ENCODE measurements at regions not wholly inside any gene's neighbourhood (a gene's known extent, or its start where the extent isn't known, plus 50 kb on each side); places are given as distances from the start of the nearest gene placed in this dataset.
"Not testable (repeated sequence)": the region's sequence is repeated elsewhere in the genome, so short reads cannot be mapped to it uniquely, and the experiment has no call there.

GRCh38 chr3:10645800-10646199, 140.4 kb upstream of the ATP2B2 start:
- Histone ChIP-seq H3K27ac (ENCODE audit: low read length) (no peak overlapping the region), H3K27me3 (ENCODE audit: low read depth, low read length) (peaks cover 33% of the 10 kb centered on the region)

GRCh38 chr3:10646531-10647335, 141.3 kb upstream of the ATP2B2 start:
- no peak overlapping the region for H3K9ac ChIP-seq (ENCODE audit: low read length)
- H3K4me2 ChIP-seq (ENCODE audit: low read length) = no peak overlapping the region
- H3K9me3 ChIP-seq (ENCODE audit: insufficient read depth, low read length) = no peaks in the 10 kb centered on the region
- H3K4me3 ChIP-seq (ENCODE audit: low read length) = no peak overlapping the region
- no peaks in the 10 kb centered on the region for H3K36me3 ChIP-seq (replicated peaks; ENCODE audit: low read depth, low read length)
- H3K4me1 ChIP-seq (ENCODE audit: low read length) = no peaks in the 10 kb centered on the region
- no peaks in the 10 kb centered on the region for H4K20me1 ChIP-seq (ENCODE audit: insufficient read depth, low read length)
- no peak overlapping the region for H2AFZ ChIP-seq (ENCODE audit: low read depth, low read length)
- TF ChIP-seq EZH2phosphoT487 (IDR thresholded peaks at IDR 0.05; ENCODE audit: low read depth) = no peak
- no peak for TF ChIP-seq CTCF (IDR thresholded peaks at IDR 0.05; ENCODE audit: low read depth, low read length)
- H3K27me3 ChIP-seq (ENCODE audit: low read depth, low read length) = peaks cover 33% of the 10 kb centered on the region
- no peaks in the 10 kb centered on the region for H3K79me2 ChIP-seq (ENCODE audit: low read length)
- H3K27ac ChIP-seq (ENCODE audit: low read length) = no peak overlapping the region

More at GRCh38 chr3:10645800-10646199, 140.4 kb upstream of the ATP2B2 start:
- no peaks in the 10 kb centered on the region for H3K36me3 ChIP-seq (replicated peaks; ENCODE audit: low read depth, low read length)
- no peak for TF ChIP-seq CTCF (IDR thresholded peaks at IDR 0.05; ENCODE audit: low read depth, low read length)
- no peak for TF ChIP-seq EZH2phosphoT487 (IDR thresholded peaks at IDR 0.05; ENCODE audit: low read depth)
- no peaks in the 10 kb centered on the region for H4K20me1 ChIP-seq (ENCODE audit: insufficient read depth, low read length)
- no peaks in the 10 kb centered on the region for H3K9me3 ChIP-seq (ENCODE audit: insufficient read depth, low read length)
- no peaks in the 10 kb centered on the region for H3K79me2 ChIP-seq (ENCODE audit: low read length)
- H3K9ac ChIP-seq (ENCODE audit: low read length) = no peak overlapping the region
- H3K4me3 ChIP-seq (ENCODE audit: low read length) = no peak overlapping the region
- no peak overlapping the region for H2AFZ ChIP-seq (ENCODE audit: low read depth, low read length)
- no peak overlapping the region for H3K4me2 ChIP-seq (ENCODE audit: low read length)
- no peaks in the 10 kb centered on the region for H3K4me1 ChIP-seq (ENCODE audit: low read length)

GRCh38 chr3:10647376-10647775, 142.0 kb upstream of the ATP2B2 start:
- no peak overlapping the region for H3K4me3 ChIP-seq (ENCODE audit: low read length)
- peaks cover 33% of the 10 kb centered on the region for H3K27me3 ChIP-seq (ENCODE audit: low read depth, low read length)
- no peak for TF ChIP-seq EZH2phosphoT487 (IDR thresholded peaks at IDR 0.05; ENCODE audit: low read depth)

GRCh38 chr3:10648181-10648580, 142.8 kb upstream of the ATP2B2 start:
- H2AFZ ChIP-seq (ENCODE audit: low read depth, low read length) = no peak overlapping the region
- no peak overlapping the region for H3K9ac ChIP-seq (ENCODE audit: low read length)
- no peak for TF ChIP-seq EZH2phosphoT487 (IDR thresholded peaks at IDR 0.05; ENCODE audit: low read depth)
- TF ChIP-seq CTCF (IDR thresholded peaks at IDR 0.05; ENCODE audit: low read depth, low read length) = no peak
- no peaks in the 10 kb centered on the region for H4K20me1 ChIP-seq (ENCODE audit: insufficient read depth, low read length)
- peaks cover 32% of the 10 kb centered on the region for H3K27me3 ChIP-seq (ENCODE audit: low read depth, low read length)
- no peak overlapping the region for H3K4me3 ChIP-seq (ENCODE audit: low read length)
- H3K27ac ChIP-seq (ENCODE audit: low read length) = no peak overlapping the region
- H3K4me1 ChIP-seq (ENCODE audit: low read length) = no peaks in the 10 kb centered on the region
- H3K9me3 ChIP-seq (ENCODE audit: insufficient read depth, low read length) = no peaks in the 10 kb centered on the region
- no peaks in the 10 kb centered on the region for H3K36me3 ChIP-seq (replicated peaks; ENCODE audit: low read depth, low read length)
- H3K4me2 ChIP-seq (ENCODE audit: low read length) = no peak overlapping the region
- no peaks in the 10 kb centered on the region for H3K79me2 ChIP-seq (ENCODE audit: low read length)

More at GRCh38 chr3:10647376-10647775, 142.0 kb upstream of the ATP2B2 start:
- no peaks in the 10 kb centered on the region for H3K9me3 ChIP-seq (ENCODE audit: insufficient read depth, low read length)
- H2AFZ ChIP-seq (ENCODE audit: low read depth, low read length) = no peak overlapping the region
- H3K27ac ChIP-seq (ENCODE audit: low read length) = no peak overlapping the region
- no peaks in the 10 kb centered on the region for H4K20me1 ChIP-seq (ENCODE audit: insufficient read depth, low read length)
- no peaks in the 10 kb centered on the region for H3K36me3 ChIP-seq (replicated peaks; ENCODE audit: low read depth, low read length)
- no peaks in the 10 kb centered on the region for H3K4me1 ChIP-seq (ENCODE audit: low read length)
- H3K4me2 ChIP-seq (ENCODE audit: low read length) = no peak overlapping the region
- no peaks in the 10 kb centered on the region for H3K79me2 ChIP-seq (ENCODE audit: low read length)
- no peak overlapping the region for H3K9ac ChIP-seq (ENCODE audit: low read length)

- H3K9me3 ChIP-seq (ENCODE audit: insufficient read depth, low read length); H3K4me2 ChIP-seq (ENCODE audit: low read length); H3K9ac ChIP-seq (ENCODE audit: low read length); H3K79me2 ChIP-seq (ENCODE audit: low read length); H4K20me1 ChIP-seq (ENCODE audit: insufficient read depth, low read length); H3K36me3 ChIP-seq (replicated peaks; ENCODE audit: low read depth, low read length); H3K4me3 ChIP-seq (ENCODE audit: low read length); H3K4me1 ChIP-seq (ENCODE audit: low read length); H2AFZ ChIP-seq (ENCODE audit: low read depth, low read length); H3K27ac ChIP-seq (ENCODE audit: low read length): not testable (repeated sequence)
- H3K27me3 ChIP-seq (ENCODE audit: low read depth, low read length) = peaks cover 19% of the 10 kb centered on the region
These were observed 144.1 kb upstream of the ATP2B2 start for GRCh38 chr3:10649463-10649862.

Data from OCI-LY3 (cell line).